Loucy (cell line): ENCODE measurements at regions not wholly inside any gene's neighbourhood (a gene's known extent, or its start where the extent isn't known, plus 50 kb on each side); places are given as distances from the start of the nearest gene placed in this dataset.
"Not testable (repeated sequence)": the region's sequence is repeated elsewhere in the genome, so short reads cannot be mapped to it uniquely, and the experiment has no call there.

ENCODE experiments used
- EZH2phosphoT487 ChIP-seq: fragments of 200-600 bp; IDR thresholded peaks from 2 replicates; pipeline ENCODE4 v1.6.1; 2018; ENCODE audit warnings: antibody characterized with exemption, mild to moderate bottlenecking, moderate library complexity, borderline replicate concordance
- TF ChIP-seq, protein P1 (sequence below): fragments of 200-600 bp; sonication (generic); conservative IDR thresholded peaks from 2 replicates; pipeline ENCODE4 v1.5.1; 2014; ENCODE audit warnings: mild to moderate bottlenecking, antibody characterized with exemption, low read length

DNA sequence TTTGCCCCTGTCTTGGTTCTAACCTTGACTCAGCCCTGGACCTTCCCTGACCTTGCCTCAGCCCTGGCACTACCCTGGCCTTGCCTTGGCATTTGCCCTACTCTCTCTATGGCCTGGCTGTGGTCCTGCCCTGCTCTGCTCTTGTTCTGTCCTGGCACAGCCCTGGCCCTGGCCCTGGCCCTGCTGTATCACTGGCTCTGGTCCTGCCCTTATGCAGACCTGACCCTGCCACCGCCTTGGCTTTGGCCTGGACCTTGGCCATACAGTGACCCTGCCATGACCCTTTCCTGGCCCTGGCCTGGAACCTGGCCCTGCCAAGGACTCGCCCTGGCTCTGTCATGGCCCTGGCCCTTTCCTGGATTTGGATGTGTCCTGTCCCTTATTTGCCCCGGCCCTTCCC, 4892.7 kb upstream of the OR11H1 start:
- TF ChIP-seq, protein P1, sequence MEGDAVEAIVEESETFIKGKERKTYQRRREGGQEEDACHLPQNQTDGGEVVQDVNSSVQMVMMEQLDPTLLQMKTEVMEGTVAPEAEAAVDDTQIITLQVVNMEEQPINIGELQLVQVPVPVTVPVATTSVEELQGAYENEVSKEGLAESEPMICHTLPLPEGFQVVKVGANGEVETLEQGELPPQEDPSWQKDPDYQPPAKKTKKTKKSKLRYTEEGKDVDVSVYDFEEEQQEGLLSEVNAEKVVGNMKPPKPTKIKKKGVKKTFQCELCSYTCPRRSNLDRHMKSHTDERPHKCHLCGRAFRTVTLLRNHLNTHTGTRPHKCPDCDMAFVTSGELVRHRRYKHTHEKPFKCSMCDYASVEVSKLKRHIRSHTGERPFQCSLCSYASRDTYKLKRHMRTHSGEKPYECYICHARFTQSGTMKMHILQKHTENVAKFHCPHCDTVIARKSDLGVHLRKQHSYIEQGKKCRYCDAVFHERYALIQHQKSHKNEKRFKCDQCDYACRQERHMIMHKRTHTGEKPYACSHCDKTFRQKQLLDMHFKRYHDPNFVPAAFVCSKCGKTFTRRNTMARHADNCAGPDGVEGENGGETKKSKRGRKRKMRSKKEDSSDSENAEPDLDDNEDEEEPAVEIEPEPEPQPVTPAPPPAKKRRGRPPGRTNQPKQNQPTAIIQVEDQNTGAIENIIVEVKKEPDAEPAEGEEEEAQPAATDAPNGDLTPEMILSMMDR = not testable (repeated sequence)
- not testable (repeated sequence) for TF ChIP-seq EZH2phosphoT487
